HEK293T (cell line): ENCODE measurements at regions not wholly inside any gene's neighbourhood (a gene's known extent, or its start where the extent isn't known, plus 50 kb on each side); places are given as distances from the start of the nearest gene placed in this dataset.

Experiments used
- CTCF ChIA-PET: fragments of 350-600 bp; formaldehyde crosslinking; extraction: SDS; loops from one replicate; lab custom pipeline; 2021; ENCODE audit warnings: antibody characterized with exemption, inconsistent platforms; lab: Yijun Ruan, JAX
- POLR2A ChIA-PET: fragments of 350-600 bp; formaldehyde crosslinking; extraction: SDS; loops from one replicate; lab custom pipeline; 2020; ENCODE audit warnings: antibody characterized with exemption, inconsistent platforms; lab: Yijun Ruan, JAX
- DNase-seq: peaks from one replicate; pipeline ENCODE4 v3.0.0; 2012; ENCODE audit warnings: mixed read lengths; ENCODE audit errors: extremely low spot score
- ARNT ChIP-seq: fragments of 450-650 bp; IDR thresholded peaks from 2 replicates; pipeline ENCODE4 v1.6.1; 2017; ENCODE audit warnings: mild to moderate bottlenecking
- BHLHE40 ChIP-seq: fragments of 450-650 bp; IDR thresholded peaks from 2 replicates; pipeline ENCODE4 v1.6.1; 2016; ENCODE audit warnings: mild to moderate bottlenecking, moderate library complexity, borderline replicate concordance
- CTBP1 ChIP-seq: fragments of 450-650 bp; IDR thresholded peaks from 2 replicates; pipeline ENCODE4 v1.6.1; 2016; ENCODE audit warnings: borderline replicate concordance
- ELF4 ChIP-seq: fragments of 450-650 bp; IDR thresholded peaks from 2 replicates; pipeline ENCODE4 v1.6.1; 2017; ENCODE audit warnings: antibody characterized with exemption
- FOXA1 ChIP-seq: fragments of 450-650 bp; IDR thresholded peaks from 2 replicates; pipeline ENCODE4 v1.6.1; 2016; ENCODE audit warnings: mild to moderate bottlenecking
- FOXK2 ChIP-seq: fragments of 450-650 bp; IDR thresholded peaks from 2 replicates; pipeline ENCODE4 v1.6.1; 2016; ENCODE audit warnings: mild to moderate bottlenecking
- FOXM1 ChIP-seq: fragments of 450-650 bp; IDR thresholded peaks from 2 replicates; pipeline ENCODE4 v1.6.1; 2017; ENCODE audit warnings: mild to moderate bottlenecking, borderline replicate concordance
- HDGF ChIP-seq: fragments of 450-650 bp; IDR thresholded peaks from 2 replicates; pipeline ENCODE4 v1.6.1; 2017; ENCODE audit warnings: antibody characterized with exemption, borderline replicate concordance
- L3MBTL2 ChIP-seq: fragments of 450-650 bp; conservative IDR thresholded peaks from 2 replicates; pipeline ENCODE4 v1.6.1; 2016; ENCODE audit warnings: mild to moderate bottlenecking
- LEF1 ChIP-seq: fragments of 450-650 bp; IDR thresholded peaks from 2 replicates; pipeline ENCODE4 v1.6.1; 2017; ENCODE audit warnings: mild to moderate bottlenecking, borderline replicate concordance
- NFRKB ChIP-seq: fragments of 450-650 bp; IDR thresholded peaks from 2 replicates; pipeline ENCODE4 v1.6.1; 2016; ENCODE audit warnings: mild to moderate bottlenecking, moderate library complexity
- SP1 ChIP-seq: fragments of 450-650 bp; IDR thresholded peaks from 2 replicates; pipeline ENCODE4 v1.6.1; 2017
- SUZ12 ChIP-seq: fragments of 450-650 bp; IDR thresholded peaks from 2 replicates; pipeline ENCODE4 v1.6.1; 2016; ENCODE audit warnings: mild to moderate bottlenecking
- TARDBP ChIP-seq: fragments of 450-650 bp; IDR thresholded peaks from 2 replicates; pipeline ENCODE4 v1.6.1; 2016
- ZNF384 ChIP-seq: fragments of 450-650 bp; IDR thresholded peaks from 2 replicates; pipeline ENCODE4 v1.6.1; 2016
- TF ChIP-seq, protein P1 (sequence below): fragments of 450-650 bp; IDR thresholded peaks from 2 replicates; pipeline ENCODE4 v1.6.1; 2016

DNA sequence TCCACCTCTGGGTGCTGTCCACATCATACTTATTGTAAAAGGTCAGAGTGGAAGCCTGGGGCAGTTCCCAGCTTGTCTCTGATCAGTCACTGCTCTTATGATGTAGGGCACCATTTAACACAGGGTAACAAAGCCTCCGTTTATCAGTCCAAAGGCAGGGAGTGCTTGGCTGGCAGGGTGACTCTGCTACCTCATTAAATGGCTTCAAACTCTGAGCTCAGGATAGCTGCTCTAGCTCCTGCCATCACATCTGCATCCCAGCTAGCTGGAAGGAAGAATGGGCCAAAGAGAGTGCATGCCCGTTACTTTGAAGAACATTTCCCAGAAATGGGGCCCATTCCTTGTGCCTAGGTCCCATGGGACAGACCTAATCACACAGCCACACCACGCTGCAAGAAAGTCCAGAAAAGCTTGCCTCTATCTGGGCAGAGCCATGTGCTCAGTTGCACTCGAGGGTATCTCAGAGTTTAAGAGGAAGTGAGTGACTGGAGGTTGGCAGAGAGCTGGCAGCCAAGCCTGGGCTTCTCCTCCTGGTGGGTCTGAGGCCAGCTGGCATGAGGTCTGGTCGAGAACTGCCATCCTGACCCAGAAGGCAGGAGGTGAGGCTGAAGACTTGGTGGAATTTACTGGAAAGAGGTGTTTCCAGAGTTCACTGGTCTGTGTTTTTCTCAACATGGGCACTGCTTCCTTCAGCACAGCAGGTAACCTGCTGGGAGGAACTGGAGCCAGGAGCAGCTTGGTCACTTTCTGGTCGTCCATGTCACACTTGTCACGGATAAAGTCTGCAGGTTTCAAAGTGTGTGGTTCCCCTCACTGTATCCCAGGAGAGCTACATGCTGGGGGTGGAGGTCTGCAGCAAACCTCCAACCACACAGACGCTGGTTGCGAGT lies 935.7 kb downstream of the BRD1 start:
- POLR2A ChIA-PET: no interaction called here
- no peak for DNase-seq
- CTCF ChIA-PET: no interaction called here
- TF ChIP-seq ZNF384 (no peak), CTBP1 (no peak), FOXA1 (no peak), TARDBP (no peak), ARNT (no peak), LEF1 (no peak), L3MBTL2 (no peak), FOXK2 (no peak), BHLHE40 (no peak), SP1 (no peak), NFRKB (no peak), FOXM1 (no peak), HDGF (no peak)
- TF ChIP-seq, protein P1, sequence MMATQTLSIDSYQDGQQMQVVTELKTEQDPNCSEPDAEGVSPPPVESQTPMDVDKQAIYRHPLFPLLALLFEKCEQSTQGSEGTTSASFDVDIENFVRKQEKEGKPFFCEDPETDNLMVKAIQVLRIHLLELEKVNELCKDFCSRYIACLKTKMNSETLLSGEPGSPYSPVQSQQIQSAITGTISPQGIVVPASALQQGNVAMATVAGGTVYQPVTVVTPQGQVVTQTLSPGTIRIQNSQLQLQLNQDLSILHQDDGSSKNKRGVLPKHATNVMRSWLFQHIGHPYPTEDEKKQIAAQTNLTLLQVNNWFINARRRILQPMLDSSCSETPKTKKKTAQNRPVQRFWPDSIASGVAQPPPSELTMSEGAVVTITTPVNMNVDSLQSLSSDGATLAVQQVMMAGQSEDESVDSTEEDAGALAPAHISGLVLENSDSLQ: no peak

DNA sequence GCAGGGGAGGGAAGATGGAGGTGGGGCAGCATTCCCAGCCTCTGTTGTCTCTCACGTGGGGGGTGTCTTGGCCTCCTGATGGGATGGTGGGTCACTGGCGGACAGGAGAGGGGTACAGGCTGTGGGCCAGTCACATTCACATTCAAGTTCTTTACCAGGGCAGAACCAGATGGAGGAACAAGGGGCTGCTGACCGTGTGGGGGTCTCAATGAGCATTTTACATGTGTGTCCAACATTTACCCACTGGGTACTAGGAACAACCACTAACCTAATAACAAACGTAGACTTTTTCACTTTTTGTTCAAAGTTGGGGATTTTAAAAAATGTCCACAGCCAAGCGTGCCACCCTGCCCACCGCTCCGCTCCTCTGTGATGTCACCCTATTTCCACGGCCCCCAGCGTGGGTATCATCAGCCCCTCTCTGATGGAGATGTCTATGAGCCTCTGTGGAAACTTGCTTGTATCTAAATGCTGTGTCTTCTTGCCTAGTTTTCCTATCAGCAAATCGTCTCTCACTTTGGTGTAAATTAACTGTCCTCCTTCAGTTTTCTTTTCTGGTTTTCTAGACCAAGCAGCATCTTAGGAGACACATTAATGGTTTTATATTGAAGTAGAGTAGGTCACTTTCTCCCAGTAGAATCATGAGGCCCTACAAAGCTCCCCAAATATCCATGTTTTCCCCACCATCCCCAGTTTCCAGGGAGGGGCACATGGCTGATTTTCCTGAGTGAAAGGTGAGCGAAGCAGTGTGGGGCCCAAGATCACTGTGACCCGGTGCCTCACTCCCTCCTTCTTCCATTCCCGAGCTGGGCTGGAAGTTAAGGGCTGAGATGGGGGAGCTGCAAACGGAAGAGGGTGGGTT lies 936.7 kb downstream of the BRD1 start:
- TF ChIP-seq TARDBP (no peak), NFRKB (no peak), LEF1 (no peak), FOXK2 (no peak), HDGF (no peak), L3MBTL2 (no peak), SP1 (no peak), CTBP1 (no peak), ZNF384 (no peak), ARNT (no peak), SUZ12 (no peak), FOXA1 (no peak), BHLHE40 (no peak), ELF4 (no peak), FOXM1 (no peak)
- TF ChIP-seq, protein P1: no peak
- no peak for DNase-seq
- ChIA-PET CTCF (no interaction called here), POLR2A (no interaction called here)

- POLR2A ChIA-PET: no interaction called here
- TF ChIP-seq ZNF384 (no peak), HDGF (no peak), TARDBP (no peak), NFRKB (no peak), BHLHE40 (no peak), LEF1 (no peak), L3MBTL2 (no peak), SUZ12 (no peak), ELF4 (no peak), ARNT (no peak), FOXM1 (no peak), CTBP1 (no peak), SP1 (no peak), FOXK2 (no peak)
- TF ChIP-seq, protein P1: no peak
- DNase-seq: no peak
- CTCF ChIA-PET: no interaction called here
These were observed 937.6 kb downstream of the BRD1 start for GRCh38 chr22:48889887-48890692.

DNA sequence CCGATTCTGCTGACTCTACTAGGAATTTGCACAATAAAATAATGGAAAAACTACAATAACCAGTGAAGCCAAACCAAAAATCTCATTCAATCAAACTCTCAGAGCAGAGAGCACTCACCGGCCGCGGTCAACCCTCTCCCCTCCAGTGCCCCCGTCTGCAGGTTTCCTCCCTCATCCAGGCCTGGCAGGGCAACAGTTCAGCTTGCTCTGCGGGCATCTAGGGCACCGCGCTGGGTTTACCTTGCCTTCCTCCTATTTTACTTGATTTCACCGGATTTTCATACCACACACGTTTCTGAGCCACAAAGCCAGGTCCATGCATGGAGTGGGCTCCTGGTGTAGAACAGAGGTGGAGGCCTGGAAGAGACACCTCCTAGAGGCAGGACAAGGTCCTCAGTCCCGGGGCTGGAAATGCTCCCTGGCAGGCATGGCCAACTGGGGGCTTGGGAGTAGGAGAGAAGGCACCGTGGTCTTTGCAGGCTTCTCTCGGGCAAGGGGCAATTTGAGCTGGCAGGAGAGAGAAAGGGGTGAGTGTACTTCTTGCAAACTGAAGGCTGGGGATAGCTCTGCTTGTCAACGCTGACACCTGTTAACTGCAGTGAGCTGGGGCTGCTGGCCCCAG lies 938.4 kb downstream of the BRD1 start:
- ChIA-PET POLR2A (no interaction called here), CTCF (no interaction called here)
- TF ChIP-seq HDGF: no peak
- TF ChIP-seq, protein P1: no peak
- TF ChIP-seq CTBP1: no peak
- no peak for TF ChIP-seq FOXA1
- no peak for TF ChIP-seq SP1
- no peak for DNase-seq
